Dermis microvascular lymphatic vessel endothelial cell (primary cell): ENCODE measurements at regions not wholly inside any gene's neighbourhood (a gene's known extent, or its start where the extent isn't known, plus 50 kb on each side); places are given as distances from the start of the nearest gene placed in this dataset.

Source experiments
- DNase-seq, 2 donors: peaks; one replicate each; pipeline versions ENCODE4 v3.0.0 to v3.0.0-alpha.2; 2010; ENCODE audit warnings: low read depth in 2 of 2

DNA sequence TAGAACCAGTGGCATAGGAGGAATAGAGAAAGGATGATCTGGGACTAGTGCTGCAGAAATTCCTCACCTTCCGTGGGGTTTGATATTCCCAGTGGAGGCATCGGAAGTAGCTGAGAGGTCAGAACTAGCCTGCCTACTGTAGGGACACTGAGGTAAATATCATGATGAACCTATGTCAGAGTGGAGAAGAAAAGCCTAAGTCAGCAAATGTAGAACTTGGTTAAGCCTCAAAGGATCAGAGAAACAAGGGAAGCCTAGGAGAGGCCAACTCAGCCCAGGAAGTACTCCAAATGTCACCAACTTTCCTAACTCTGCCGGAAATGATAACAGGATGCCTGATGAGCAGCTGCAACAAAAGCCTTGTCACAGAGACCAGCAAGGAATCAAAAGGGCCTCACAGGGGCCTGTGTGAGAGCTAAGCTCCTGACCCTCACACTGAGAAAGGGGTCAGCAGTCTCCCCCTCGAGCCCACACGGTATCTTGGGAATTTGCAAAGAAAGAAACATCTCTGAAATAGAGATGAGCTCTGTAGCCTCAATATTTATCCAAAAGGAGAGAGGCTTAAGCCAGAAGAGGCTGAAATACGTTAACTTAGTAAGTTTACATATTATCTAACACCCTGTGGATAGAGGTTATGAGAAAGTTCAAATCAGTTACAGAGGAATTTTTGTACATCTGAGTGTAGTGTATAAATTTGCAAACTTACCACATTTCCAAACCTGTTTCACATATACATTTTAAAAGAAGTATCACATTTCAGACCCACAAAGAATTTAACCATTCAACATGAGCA, 1064.3 kb downstream of the DIAPH3 start:
- DNase-seq, result peak in 1 of 2 donors; percentile 8

- DNase-seq, result no peak
Measured at GRCh38 chr13:59103004-59103768, 1060.5 kb downstream of the DIAPH3 start.

DNA sequence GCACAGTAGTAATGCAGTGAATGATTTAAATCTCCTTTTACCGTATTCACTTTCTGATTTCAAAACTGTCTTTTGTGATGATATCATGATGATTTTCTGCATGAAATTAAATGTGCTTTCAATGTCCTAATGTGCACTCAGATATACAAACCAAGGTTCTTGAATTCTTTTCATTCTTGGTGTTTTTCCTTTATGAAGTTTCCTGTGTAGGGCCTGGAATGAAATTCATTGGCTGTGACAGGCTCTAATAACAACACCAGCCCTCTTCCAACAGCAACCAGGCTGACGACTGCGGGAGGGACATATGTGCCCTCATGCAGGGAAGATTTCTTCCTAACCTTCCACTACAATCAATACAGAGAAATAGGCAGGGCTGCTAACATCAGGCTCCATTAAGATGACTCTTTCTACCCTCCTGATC, 1052.0 kb downstream of the DIAPH3 start:
- DNase-seq, result no peak

DNA sequence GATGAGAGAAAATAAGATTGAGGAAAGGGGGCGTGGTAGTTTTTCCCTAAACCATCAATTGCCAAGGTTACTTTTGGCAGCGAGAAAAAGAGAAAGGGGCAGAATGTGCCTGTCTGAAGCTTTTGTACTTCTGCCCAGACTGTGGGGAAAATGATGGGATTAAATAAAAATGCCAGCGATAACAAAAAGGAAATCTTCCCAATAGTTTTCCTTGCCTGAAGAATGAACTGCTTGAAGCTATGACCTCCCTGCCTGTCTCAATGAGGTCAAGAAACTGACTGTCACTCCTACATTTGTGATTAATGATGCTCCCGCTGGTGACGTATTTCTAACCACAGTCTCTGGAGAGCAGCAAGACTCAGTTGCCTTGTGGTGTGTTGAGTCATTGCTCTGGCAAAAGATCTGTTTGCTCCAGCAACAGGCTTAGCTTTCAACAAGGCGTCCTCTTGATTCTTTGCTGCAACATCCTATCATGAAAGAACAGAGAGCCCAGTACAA, 1051.5 kb downstream of the DIAPH3 start:
- no peak for DNase-seq

DNA sequence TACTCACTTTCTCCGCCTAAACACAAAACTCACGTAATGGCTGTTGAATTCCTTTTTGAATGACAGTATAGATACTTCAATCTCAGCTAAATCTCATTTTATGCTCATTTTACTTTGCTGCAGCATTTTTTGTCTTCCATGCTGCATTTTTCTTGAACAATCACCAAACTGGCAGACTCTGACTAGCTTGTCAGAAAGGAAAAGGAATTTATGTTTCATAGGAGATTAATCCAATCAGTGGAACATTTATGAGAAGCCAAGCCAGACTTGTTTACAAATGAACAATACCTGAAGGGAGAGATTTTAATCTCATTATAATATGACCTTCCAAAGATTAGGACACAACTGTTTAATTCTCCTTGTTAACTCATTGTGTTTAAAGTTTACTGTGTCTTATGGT, 1044.3 kb downstream of the DIAPH3 start:
- no peak for DNase-seq

GRCh38 chr13:59120297-59120843, 1043.4 kb downstream of the DIAPH3 start:
- DNase-seq, result no peak

- no peak for DNase-seq
Measured at GRCh38 chr13:59121507-59121906, 1042.2 kb downstream of the DIAPH3 start.

- DNase-seq, result no peak
Measured at GRCh38 chr13:59126474-59126873, 1037.3 kb downstream of the DIAPH3 start.

DNA sequence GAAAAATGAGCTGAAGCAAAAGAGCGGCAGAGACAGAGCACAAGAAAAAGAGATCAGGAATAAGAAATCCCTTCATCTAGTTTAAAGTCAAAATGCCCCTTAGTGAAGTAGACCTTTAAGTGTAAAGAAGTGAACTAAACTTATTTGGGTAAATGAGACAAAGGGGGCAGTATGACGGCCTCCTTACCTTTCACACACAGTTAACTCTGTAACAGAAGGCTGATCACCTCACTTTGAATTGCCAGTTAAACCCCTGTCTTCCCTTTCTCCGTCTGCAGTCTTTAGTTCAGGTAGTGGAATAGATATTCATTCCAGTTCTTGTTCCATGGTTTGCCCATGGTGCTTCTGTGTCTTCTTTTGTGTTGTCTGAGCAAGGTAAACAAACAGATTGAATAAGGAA, 1029.8 kb downstream of the DIAPH3 start:
- no peak for DNase-seq

DNA sequence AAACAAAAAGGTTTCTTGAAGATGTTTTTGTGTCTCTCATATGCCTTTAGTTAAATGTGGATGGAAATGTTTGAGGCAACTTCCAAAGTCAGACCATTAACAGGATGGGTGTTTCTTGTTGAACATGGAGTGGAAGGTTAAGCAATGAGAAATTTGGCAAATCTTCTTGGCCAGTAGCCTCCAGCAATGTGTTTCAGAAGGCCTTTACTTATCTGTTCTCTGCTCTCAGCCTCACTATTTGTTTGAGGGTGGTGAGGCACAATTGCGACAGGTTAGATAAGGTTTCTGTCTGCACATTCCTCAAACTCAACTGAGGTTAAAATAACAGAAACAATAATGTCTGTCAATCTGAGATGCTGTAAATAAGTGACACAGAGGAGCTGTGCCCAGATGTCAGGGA, 1019.0 kb downstream of the DIAPH3 start:
- no peak for DNase-seq

- no peak for DNase-seq
Measured at GRCh38 chr13:59145381-59145780, 1018.3 kb downstream of the DIAPH3 start.

GRCh38 chr13:59157181-59157580, 1006.5 kb downstream of the DIAPH3 start:
- no peak for DNase-seq

- DNase-seq, result no peak
Measured at GRCh38 chr13:59166174-59166573, 997.6 kb downstream of the DIAPH3 start.

DNA sequence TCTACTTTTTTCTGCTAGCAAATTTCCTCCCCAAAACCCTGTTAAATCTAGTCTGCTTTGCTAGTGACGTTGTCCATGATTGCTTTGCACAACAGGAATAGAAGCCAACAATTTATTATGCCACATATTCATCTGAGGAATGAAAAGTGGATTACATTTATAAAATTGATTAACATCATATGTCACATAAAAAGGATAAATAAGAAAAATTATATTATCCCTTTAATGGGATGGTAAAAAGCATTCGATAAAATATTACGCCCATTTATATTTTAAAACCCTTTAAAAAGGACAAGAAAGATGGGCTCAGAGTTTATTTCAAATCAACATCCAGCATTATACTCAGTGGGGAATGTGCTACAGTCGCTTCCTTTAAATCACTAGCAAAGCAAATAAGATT, 991.7 kb downstream of the DIAPH3 start:
- DNase-seq, result no peak

DNA sequence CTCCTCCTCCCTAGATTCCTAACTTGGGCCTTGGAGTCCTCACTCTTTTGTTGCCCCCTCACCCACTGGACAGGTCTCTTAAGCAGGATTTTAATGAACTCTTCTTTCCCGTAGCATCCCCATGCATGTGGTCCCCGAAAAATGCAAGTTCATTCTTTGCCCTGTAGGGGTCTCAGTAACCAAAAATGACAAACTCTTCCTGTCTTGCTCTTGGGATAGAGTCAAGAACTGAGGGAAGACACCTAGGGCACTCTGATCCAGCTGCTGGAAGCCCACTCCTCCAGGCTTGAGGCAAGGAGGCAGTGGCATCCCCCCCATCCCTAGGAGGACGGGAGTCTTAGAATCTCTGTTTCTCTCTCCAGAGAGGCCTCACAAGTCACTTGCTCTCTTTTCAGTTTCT, 987.0 kb downstream of the DIAPH3 start:
- peak in 1 of 2 donors; percentile 2 for DNase-seq

GRCh38 chr13:59178344-59178743, 985.4 kb downstream of the DIAPH3 start:
- DNase-seq, result no peak

- no peak for DNase-seq
Measured at GRCh38 chr13:59182241-59182640, 981.5 kb downstream of the DIAPH3 start.

GRCh38 chr13:59197397-59197796, 966.3 kb downstream of the DIAPH3 start:
- no peak for DNase-seq

DNA sequence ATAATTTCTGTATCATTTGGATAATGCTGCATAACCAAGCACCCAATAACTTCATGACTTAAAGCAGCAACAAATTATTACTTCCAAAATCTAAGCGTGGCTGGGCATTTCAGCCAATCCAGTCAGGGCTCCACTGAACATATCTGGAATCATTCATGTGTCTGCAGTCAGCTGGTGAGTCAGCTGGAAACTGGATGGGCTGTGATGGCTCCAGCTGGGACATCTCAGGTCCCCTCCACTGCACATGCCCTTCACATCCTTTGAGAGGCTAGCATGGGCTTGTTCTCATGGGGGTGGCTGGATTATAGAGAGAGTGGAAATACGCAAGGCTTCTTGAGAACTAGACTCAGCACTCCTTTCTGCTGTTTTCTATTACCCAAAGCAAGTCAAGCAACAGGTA, 961.9 kb downstream of the DIAPH3 start:
- no peak for DNase-seq

GRCh38 chr13:59203855-59204254, 959.9 kb downstream of the DIAPH3 start:
- DNase-seq, result no peak

DNA sequence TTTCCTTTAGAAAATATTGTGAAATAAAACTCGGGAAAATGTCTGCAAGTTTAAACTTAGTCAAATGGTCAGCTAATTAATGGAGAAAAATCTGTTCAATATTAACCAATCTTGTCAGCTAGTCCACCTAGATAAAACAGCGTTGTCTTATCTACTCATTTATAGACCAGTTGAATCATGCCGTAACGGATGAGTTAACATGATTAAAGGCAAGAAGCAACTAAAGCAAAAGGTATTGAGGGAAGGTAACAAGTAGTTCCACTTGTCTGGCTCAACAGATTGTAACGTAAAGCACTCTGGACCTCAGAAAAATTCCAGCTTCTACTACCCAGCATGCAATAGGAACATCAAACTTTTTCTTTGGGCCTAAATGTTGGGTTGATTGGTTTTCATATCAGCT, 958.2 kb downstream of the DIAPH3 start:
- DNase-seq, result no peak

- no peak for DNase-seq
Measured at GRCh38 chr13:59208405-59209195, 955.1 kb downstream of the DIAPH3 start.
